ENCODE measurements at regions not wholly inside any gene's neighbourhood (a gene's known extent, or its start where the extent isn't known, plus 50 kb on each side); places are given as distances from the start of the nearest gene placed in this dataset.

DNA sequence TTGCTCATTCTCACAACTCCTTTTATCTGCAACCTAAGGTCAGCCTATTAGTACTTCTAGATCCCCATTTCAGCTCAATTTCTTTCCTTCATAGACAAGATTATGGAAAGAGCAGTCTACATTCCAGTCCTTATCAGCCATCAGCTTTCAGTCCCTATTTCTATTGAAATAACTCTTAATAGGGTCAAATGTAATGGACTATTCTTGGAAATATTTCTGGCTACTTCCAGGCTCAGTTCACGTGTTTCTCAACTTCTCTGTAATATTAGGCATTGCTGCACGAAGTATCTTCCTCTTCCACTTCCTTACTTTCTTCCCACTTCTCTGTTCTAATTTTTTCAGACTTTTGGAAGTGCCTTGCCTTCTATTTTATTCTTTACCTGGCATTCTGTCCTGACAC lies 232.9 kb upstream of the USP25 start:
- H2BK20ac ChIP-seq (ENCODE audit: low read depth, low read length, poor library complexity, severe bottlenecking), result no peak overlapping the region
- H4K5ac ChIP-seq (ENCODE audit: insufficient read length, low read depth, low read length), result no peak overlapping the region
- H3K27me3 ChIP-seq (ENCODE audit: insufficient read depth, low read length), result no peaks in the 10 kb centered on the region
- Mint-ChIP-seq H3K9me3 (no peaks in the 10 kb centered on the region), H3K27me3 (ENCODE audit: low read depth) (no peaks in the 10 kb centered on the region), H3K36me3 (ENCODE audit: insufficient read depth in 1 of 3, low read depth in 3 of 3) (no peaks in the 10 kb centered on the region), H3K4me3 (no peak overlapping the region), H3K27ac (no peak overlapping the region), H3K4me1 (no peaks in the 10 kb centered on the region)
- H4K91ac ChIP-seq (ENCODE audit: insufficient read length, low read depth, low read length), result no peak overlapping the region
- H2BK15ac ChIP-seq (ENCODE audit: low read depth, low read length), result no peak overlapping the region
- no peak overlapping the region for H3K27ac ChIP-seq (ENCODE audit: insufficient read length, low read depth, low read length)
- TF ChIP-seq CTCF (conservative IDR thresholded peaks at IDR 0.05), result no peak
- H3K14ac ChIP-seq (ENCODE audit: insufficient read depth, low read length), result no peak overlapping the region
- H3K4me2 ChIP-seq (ENCODE audit: insufficient read depth, insufficient read length, low read length), result no peak overlapping the region
- no peak overlapping the region for H2BK120ac ChIP-seq (ENCODE audit: low read depth, low read length, poor library complexity, severe bottlenecking)
- H3K18ac ChIP-seq (ENCODE audit: insufficient read length, low read depth, low read length), result no peak overlapping the region
- H3K79me2 ChIP-seq (ENCODE audit: insufficient read depth, low read length), result no peaks in the 10 kb centered on the region
- H3K4me1 ChIP-seq (ENCODE audit: insufficient read depth, low read length), result no peaks in the 10 kb centered on the region
- H3K9ac ChIP-seq (ENCODE audit: extremely low read depth, insufficient read length, low read length), result no peak overlapping the region
- H3K9me3 ChIP-seq (ENCODE audit: control insufficient read depth, low read depth, low read length), result no peaks in the 10 kb centered on the region
- no peak overlapping the region for H3K56ac ChIP-seq (ENCODE audit: insufficient read length, low read depth, low read length)
- no peak overlapping the region for H2AFZ ChIP-seq (ENCODE audit: low read length)
- no peaks in the 10 kb centered on the region for H3K23me2 ChIP-seq (ENCODE audit: insufficient read length, low read depth, low read length, poor library complexity, severe bottlenecking)
- no CpG with 5 or more reads among the region's 2 CpGs for WGBS (ENCODE audit: extremely low coverage, insufficient read length, low lambda C conversion rate)
- H4K8ac ChIP-seq (replicated peaks; ENCODE audit: insufficient read length, low read depth, low read length), result no peak overlapping the region
- no peaks in the 10 kb centered on the region for H3K79me1 ChIP-seq (ENCODE audit: insufficient read depth, low read depth, low read length, poor library complexity, severe bottlenecking)
- no peak for DNase-seq
- no peak overlapping the region for H3T11ph ChIP-seq (ENCODE audit: low read length)
- no peak overlapping the region for H2BK5ac ChIP-seq (ENCODE audit: insufficient read length, low read length)
- H2AK5ac ChIP-seq (ENCODE audit: insufficient read length, low read length), result no peak overlapping the region
- H3K4ac ChIP-seq (ENCODE audit: low read depth, low read length), result no peak overlapping the region
- H2BK12ac ChIP-seq (ENCODE audit: insufficient read length, low read depth, low read length), result no peak overlapping the region
- H4K20me1 ChIP-seq (ENCODE audit: control insufficient read depth, insufficient read depth, insufficient read length), result no peaks in the 10 kb centered on the region
- H3K23ac ChIP-seq (ENCODE audit: insufficient read length, low read depth, low read length), result no peak overlapping the region
